Brain microvascular endothelial cell (primary cell): ENCODE measurements at regions not wholly inside any gene's neighbourhood (a gene's known extent, or its start where the extent isn't known, plus 50 kb on each side); places are given as distances from the start of the nearest gene placed in this dataset.

Source experiments
- DNase-seq: peaks from one replicate; pipeline ENCODE4 v3.0.0-alpha.2; 2020
- H3K27ac ChIP-seq: fragments of 250-450 bp; sonication (Bioruptor Pico); 2 replicates; pipeline ENCODE4 v1.5.1; 2020; ENCODE audit warnings: mild to moderate bottlenecking, moderate library complexity
- H3K27me3 ChIP-seq: fragments of 250-450 bp; sonication (Bioruptor Pico); replicated peaks from 2 replicates; pipeline ENCODE4 v1.5.1; 2020; ENCODE audit warnings: mild to moderate bottlenecking
- H3K36me3 ChIP-seq: fragments of 250-450 bp; sonication (Bioruptor Pico); replicated peaks from 2 replicates; pipeline ENCODE4 v1.5.1; 2020; ENCODE audit warnings: mild to moderate bottlenecking
- H3K4me3 ChIP-seq: 2 replicates; pipeline ENCODE4 v1.5.1; 2011; ENCODE audit warnings: low read depth, mild to moderate bottlenecking, control low read depth, low read length, moderate library complexity
- in situ Hi-C: cut with HindIII; loops from 2 replicates; pipeline ENCODE4 v1.10.0; 2017; ENCODE audit warnings: low sequenced_read_pairs, low pct_ligation_motif_present
- TF ChIP-seq, protein P1 (sequence below): IDR thresholded peaks from 2 replicates; pipeline ENCODE4 v1.5.1; 2011; ENCODE audit warnings: low read depth, mild to moderate bottlenecking, moderate library complexity, low read length, control low read depth, inconsistent platforms; ENCODE audit errors: missing control alignments

DNA sequence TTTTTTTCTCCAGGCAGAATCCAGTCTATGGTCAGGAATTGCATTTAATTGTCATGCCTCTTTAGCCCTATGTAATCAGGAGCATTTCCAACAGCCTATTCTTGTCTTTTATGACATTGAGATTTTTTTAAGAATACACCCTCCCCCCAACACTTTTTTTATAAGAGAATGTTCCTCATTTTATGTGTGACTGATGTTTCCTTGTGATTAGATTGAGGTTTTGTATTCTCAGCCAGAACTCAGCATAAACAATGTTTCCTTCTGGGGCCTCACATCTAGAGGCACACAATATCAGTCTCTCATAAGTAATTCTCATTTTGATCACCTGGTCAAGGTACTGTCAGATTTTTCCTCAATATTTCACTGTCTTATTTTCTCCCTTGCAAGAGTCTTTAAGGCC is 193.4 kb upstream of the PDE1C start:
- Histone ChIP-seq H3K27ac (no peak overlapping the region), H3K36me3 (no peaks in the 10 kb centered on the region), H3K4me3 (no peak overlapping the region), H3K27me3 (no peaks in the 10 kb centered on the region)
- in situ Hi-C loops, result no loop called here
- no peak for DNase-seq
- TF ChIP-seq, protein P1, sequence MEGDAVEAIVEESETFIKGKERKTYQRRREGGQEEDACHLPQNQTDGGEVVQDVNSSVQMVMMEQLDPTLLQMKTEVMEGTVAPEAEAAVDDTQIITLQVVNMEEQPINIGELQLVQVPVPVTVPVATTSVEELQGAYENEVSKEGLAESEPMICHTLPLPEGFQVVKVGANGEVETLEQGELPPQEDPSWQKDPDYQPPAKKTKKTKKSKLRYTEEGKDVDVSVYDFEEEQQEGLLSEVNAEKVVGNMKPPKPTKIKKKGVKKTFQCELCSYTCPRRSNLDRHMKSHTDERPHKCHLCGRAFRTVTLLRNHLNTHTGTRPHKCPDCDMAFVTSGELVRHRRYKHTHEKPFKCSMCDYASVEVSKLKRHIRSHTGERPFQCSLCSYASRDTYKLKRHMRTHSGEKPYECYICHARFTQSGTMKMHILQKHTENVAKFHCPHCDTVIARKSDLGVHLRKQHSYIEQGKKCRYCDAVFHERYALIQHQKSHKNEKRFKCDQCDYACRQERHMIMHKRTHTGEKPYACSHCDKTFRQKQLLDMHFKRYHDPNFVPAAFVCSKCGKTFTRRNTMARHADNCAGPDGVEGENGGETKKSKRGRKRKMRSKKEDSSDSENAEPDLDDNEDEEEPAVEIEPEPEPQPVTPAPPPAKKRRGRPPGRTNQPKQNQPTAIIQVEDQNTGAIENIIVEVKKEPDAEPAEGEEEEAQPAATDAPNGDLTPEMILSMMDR, result no peak

DNA sequence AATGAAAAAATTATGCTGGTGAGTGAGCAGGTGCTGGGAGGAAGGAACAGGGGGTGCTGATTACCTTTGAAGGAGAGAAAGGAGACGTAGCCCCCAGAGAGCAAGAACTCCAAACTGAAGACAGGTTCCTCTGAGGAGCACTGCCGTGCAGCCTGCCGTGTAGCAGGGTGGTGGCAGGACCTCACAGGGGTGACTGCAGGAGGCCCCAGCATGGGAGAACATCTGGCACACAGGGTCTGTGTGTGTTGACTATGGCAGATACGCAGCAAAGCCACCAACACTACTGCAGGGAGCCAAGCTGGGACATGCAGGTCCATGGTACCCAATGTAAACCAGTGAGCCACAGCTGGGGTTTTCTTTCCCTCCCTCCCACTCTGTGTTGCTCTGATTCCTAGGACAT is 192.1 kb upstream of the PDE1C start:
- DNase-seq, result no peak
- no peaks in the 10 kb centered on the region for H3K36me3 ChIP-seq
- H3K27ac ChIP-seq, result no peak overlapping the region
- H3K27me3 ChIP-seq, result no peaks in the 10 kb centered on the region
- in situ Hi-C loops, result no loop called here
- H3K4me3 ChIP-seq, result no peak overlapping the region
- TF ChIP-seq, protein P1, result no peak

GRCh38 chr7:32259931-32260596 is 189.9 kb upstream of the PDE1C start:
- Histone ChIP-seq H3K36me3 (no peaks in the 10 kb centered on the region), H3K27ac (no peak overlapping the region), H3K27me3 (no peaks in the 10 kb centered on the region), H3K4me3 (no peak overlapping the region)
- no peak for DNase-seq
- TF ChIP-seq, protein P1, result no peak
- in situ Hi-C loops, result no loop called here

- H3K27me3 ChIP-seq, result no peaks in the 10 kb centered on the region
- H3K36me3 ChIP-seq, result no peaks in the 10 kb centered on the region
- TF ChIP-seq, protein P1, result no peak
- H3K27ac ChIP-seq, result no peak overlapping the region
- in situ Hi-C loops, result no loop called here
- H3K4me3 ChIP-seq, result no peak overlapping the region
- DNase-seq, result no peak
These were observed 188.1 kb upstream of the PDE1C start for GRCh38 chr7:32258265-32258664.

GRCh38 chr7:32257621-32258020 is 187.4 kb upstream of the PDE1C start:
- no peaks in the 10 kb centered on the region for H3K36me3 ChIP-seq
- in situ Hi-C loops, result no loop called here
- no peak overlapping the region for H3K4me3 ChIP-seq
- TF ChIP-seq, protein P1, result no peak
- no peak overlapping the region for H3K27ac ChIP-seq
- DNase-seq, result no peak
- no peaks in the 10 kb centered on the region for H3K27me3 ChIP-seq

GRCh38 chr7:32256811-32257210 is 186.6 kb upstream of the PDE1C start:
- DNase-seq, result no peak
- no peak overlapping the region for H3K4me3 ChIP-seq
- in situ Hi-C loops, result no loop called here
- TF ChIP-seq, protein P1, result no peak
- no peak overlapping the region for H3K27ac ChIP-seq
- no peaks in the 10 kb centered on the region for H3K27me3 ChIP-seq
- H3K36me3 ChIP-seq, result no peaks in the 10 kb centered on the region
